ENCODE measurements at regions not wholly inside any gene's neighbourhood (a gene's known extent, or its start where the extent isn't known, plus 50 kb on each side); places are given as distances from the start of the nearest gene placed in this dataset.
A peak's percentile ranks its signal among the peaks of the same experiment; 100 is the strongest.

- no peak for DNase-seq (ENCODE audit: low read depth in 4 of 4, low spot score in 3 of 4)
Measured at GRCh38 chr17:53891726-53892125, 69.0 kb downstream of the KIF2B start.

- no peak for DNase-seq (ENCODE audit: low read depth in 4 of 4, low spot score in 3 of 4)
Measured at GRCh38 chr17:53892222-53892621, 69.5 kb downstream of the KIF2B start.

GRCh38 chr17:53894591-53894990 is 71.9 kb downstream of the KIF2B start:
- no peak for DNase-seq (ENCODE audit: low read depth in 4 of 4, low spot score in 3 of 4)

GRCh38 chr17:53896047-53896446 is 73.3 kb downstream of the KIF2B start:
- DNase-seq (ENCODE audit: low read depth in 4 of 4, low spot score in 3 of 4) = no peak

- DNase-seq (ENCODE audit: low read depth in 4 of 4, low spot score in 3 of 4) = no peak
Measured at GRCh38 chr17:53900951-53901350, 78.2 kb downstream of the KIF2B start.

GRCh38 chr17:53907435-53907834 is 84.7 kb downstream of the KIF2B start:
- DNase-seq (ENCODE audit: low read depth in 4 of 4, low spot score in 3 of 4) = no peak

GRCh38 chr17:53909802-53910201 is 87.1 kb downstream of the KIF2B start:
- no peak for DNase-seq (ENCODE audit: low read depth in 4 of 4, low spot score in 3 of 4)

- DNase-seq (ENCODE audit: low read depth in 4 of 4, low spot score in 3 of 4) = no peak
Measured at GRCh38 chr17:53912117-53912516, 89.4 kb downstream of the KIF2B start.

- DNase-seq (ENCODE audit: low read depth in 4 of 4, low spot score in 3 of 4) = no peak
Measured at GRCh38 chr17:53919356-53919755, 96.6 kb downstream of the KIF2B start.

GRCh38 chr17:53924530-53925455 is 102.1 kb downstream of the KIF2B start:
- no peak for DNase-seq (ENCODE audit: low read depth in 4 of 4, low spot score in 3 of 4)

- DNase-seq (ENCODE audit: low read depth in 4 of 4, low spot score in 3 of 4) = no peak
Measured at GRCh38 chr17:53932386-53932785, 109.7 kb downstream of the KIF2B start.

GRCh38 chr17:53934931-53935330 is 112.2 kb downstream of the KIF2B start:
- DNase-seq (ENCODE audit: low read depth in 4 of 4, low spot score in 3 of 4) = no peak

- DNase-seq (ENCODE audit: low read depth in 4 of 4, low spot score in 3 of 4) = no peak
Measured at GRCh38 chr17:53941231-53941630, 118.5 kb downstream of the KIF2B start.

GRCh38 chr17:53942436-53942835 is 119.7 kb downstream of the KIF2B start:
- no peak for DNase-seq (ENCODE audit: low read depth in 4 of 4, low spot score in 3 of 4)

- DNase-seq (ENCODE audit: low read depth in 4 of 4, low spot score in 3 of 4) = no peak
Measured at GRCh38 chr17:53942898-53943297, 120.2 kb downstream of the KIF2B start.

GRCh38 chr17:53948323-53948722 is 125.6 kb downstream of the KIF2B start:
- DNase-seq (ENCODE audit: low read depth in 4 of 4, low spot score in 3 of 4) = no peak

GRCh38 chr17:53949473-53950090 is 126.9 kb downstream of the KIF2B start:
- DNase-seq (ENCODE audit: low read depth in 4 of 4, low spot score in 3 of 4) = no peak

GRCh38 chr17:53950207-53950857 is 127.6 kb downstream of the KIF2B start:
- peak in 1 of 4 donors; percentile 1 for DNase-seq (ENCODE audit: low read depth in 4 of 4, low spot score in 3 of 4)

- DNase-seq (ENCODE audit: low read depth in 4 of 4, low spot score in 3 of 4) = no peak
Measured at GRCh38 chr17:53950858-53951250, 128.1 kb downstream of the KIF2B start.

GRCh38 chr17:53971361-53971760 is 148.6 kb downstream of the KIF2B start:
- DNase-seq (ENCODE audit: low read depth in 4 of 4, low spot score in 3 of 4) = no peak

- no peak for DNase-seq (ENCODE audit: low read depth in 4 of 4, low spot score in 3 of 4)
Measured at GRCh38 chr17:53979991-53980390, 157.3 kb downstream of the KIF2B start.

- no peak for DNase-seq (ENCODE audit: low read depth in 4 of 4, low spot score in 3 of 4)
Measured at GRCh38 chr17:53996131-53996530, 173.4 kb downstream of the KIF2B start.
